ENCODE measurements at regions not wholly inside any gene's neighbourhood (a gene's known extent, or its start where the extent isn't known, plus 50 kb on each side); places are given as distances from the start of the nearest gene placed in this dataset.

DNA sequence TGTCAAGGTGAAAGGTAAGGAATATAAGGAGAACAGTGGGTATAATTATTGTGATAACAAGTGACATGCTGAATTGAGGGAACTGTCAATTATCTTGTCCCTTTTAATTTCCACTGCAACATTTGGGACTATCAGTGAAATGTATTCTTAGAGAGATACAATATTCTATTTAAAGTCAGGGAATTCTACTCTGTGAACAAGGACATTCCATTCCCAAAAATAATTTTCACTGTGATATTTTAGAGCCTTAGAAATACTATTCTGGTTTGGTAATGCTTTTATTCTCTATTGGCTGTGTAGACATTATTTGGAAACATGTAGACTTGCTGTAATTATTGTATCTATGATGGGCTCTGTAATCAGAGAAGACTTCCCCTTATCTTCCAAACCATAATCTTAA lies 248.0 kb upstream of the PCSK5 start:
- TF ChIP-seq CTCF (IDR thresholded peaks at IDR 0.05) (no peak), ZFX (IDR thresholded peaks at IDR 0.05; ENCODE audit: borderline replicate concordance) (no peak)

GRCh38 chr9:75644649-75645048 lies 245.8 kb upstream of the PCSK5 start:
- no peak for TF ChIP-seq CTCF (IDR thresholded peaks at IDR 0.05)
- no peak for TF ChIP-seq ZFX (IDR thresholded peaks at IDR 0.05; ENCODE audit: borderline replicate concordance)
- no peak overlapping the region for H3K27ac ChIP-seq

More for the DNA sequence above, 248.0 kb upstream of the PCSK5 start:
- H3K27ac ChIP-seq = no peak overlapping the region

DNA sequence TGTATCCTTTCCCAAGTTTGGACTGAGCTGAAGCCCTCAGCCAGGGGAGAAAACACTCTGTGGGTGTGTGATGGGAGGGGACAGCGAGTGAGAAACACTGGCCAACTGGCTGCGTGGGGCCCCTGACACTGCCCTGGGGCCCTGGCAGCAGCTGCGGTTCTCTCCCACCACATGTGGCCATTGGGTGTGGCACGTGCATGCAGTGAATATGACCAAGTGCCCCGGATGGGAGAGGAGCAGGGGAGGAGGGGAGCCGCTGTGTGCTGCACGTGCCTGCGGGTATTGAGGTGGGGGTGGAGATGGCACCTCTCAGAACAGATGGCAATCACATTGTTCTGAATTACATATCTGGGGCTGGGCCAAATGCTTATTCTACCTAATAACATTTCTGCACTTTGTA lies 242.4 kb upstream of the PCSK5 start:
- TF ChIP-seq CTCF (IDR thresholded peaks at IDR 0.05) (no peak), ZFX (IDR thresholded peaks at IDR 0.05; ENCODE audit: borderline replicate concordance) (no peak)

DNA sequence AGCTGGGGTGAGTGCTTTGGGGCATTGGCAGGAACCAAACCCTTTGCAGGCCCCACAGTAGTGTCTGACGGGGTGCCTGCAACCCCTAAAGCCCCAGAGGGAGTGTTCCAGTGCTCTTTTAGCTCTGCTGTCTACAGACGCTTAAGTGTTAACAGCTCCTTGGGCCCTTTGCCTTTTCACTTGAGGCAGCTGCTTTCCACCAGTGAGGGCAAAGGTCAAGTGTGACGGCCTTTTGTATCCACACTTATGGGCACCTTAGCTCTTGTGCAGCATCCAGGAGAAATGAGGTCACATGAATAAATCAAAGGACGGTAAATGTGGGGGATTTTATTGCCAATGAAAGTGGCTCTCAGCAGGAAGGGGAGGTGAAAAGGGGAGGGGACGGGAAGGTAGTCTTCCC lies 241.4 kb upstream of the PCSK5 start:
- TF ChIP-seq ZFX (IDR thresholded peaks at IDR 0.05; ENCODE audit: borderline replicate concordance) = no peak
- H3K27ac ChIP-seq = no peak overlapping the region

More for the DNA sequence above, 242.4 kb upstream of the PCSK5 start:
- H3K27ac ChIP-seq = no peak overlapping the region

DNA sequence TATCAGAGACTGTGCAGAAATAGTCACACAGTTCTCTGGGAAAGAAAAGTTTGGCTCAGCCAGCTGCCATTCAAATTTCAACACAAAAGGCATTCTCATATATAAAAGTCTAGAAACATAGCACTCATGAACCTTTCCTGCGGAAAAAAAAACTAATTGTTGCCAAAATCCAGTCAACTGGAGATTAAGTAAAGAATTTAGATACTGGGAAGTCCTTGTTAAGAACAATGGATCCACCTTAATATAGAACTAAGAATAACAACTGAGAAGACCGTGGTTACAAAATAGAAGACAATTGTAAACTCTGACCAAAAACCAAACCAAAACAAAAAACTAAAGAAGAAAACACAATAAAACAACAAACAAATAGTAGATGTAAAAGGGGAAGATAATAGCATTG lies 238.8 kb upstream of the PCSK5 start:
- TF ChIP-seq ZFX (IDR thresholded peaks at IDR 0.05; ENCODE audit: borderline replicate concordance) (no peak), CTCF (IDR thresholded peaks at IDR 0.05) (no peak)
- H3K27ac ChIP-seq = no peak overlapping the region

DNA sequence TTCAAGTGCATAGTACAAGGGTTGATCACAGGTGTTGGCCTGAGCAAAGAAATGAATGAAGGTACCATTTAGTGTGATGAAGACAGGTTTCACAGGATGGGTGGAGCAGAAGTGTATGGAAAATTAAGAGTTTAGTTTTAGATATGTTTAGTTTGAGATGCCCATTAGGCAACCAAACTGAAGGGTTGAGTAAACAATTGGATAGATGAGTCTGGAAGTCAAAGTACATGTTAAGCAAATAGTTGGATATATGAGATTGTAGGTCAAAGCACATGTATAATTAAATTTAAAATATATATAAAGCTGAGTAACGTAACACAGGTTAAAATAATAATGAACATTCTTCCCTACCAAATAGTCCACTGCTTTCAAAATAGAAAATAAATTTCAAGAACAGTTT lies 237.1 kb upstream of the PCSK5 start:
- TF ChIP-seq ZFX (IDR thresholded peaks at IDR 0.05; ENCODE audit: borderline replicate concordance) (no peak), CTCF (IDR thresholded peaks at IDR 0.05) (no peak)
- H3K27ac ChIP-seq = no peak overlapping the region

- TF ChIP-seq CTCF (IDR thresholded peaks at IDR 0.05) (no peak), ZFX (IDR thresholded peaks at IDR 0.05; ENCODE audit: borderline replicate concordance) (no peak)
- H3K27ac ChIP-seq = no peak overlapping the region
Observed at GRCh38 chr9:75653750-75654149, 236.7 kb upstream of the PCSK5 start.

DNA sequence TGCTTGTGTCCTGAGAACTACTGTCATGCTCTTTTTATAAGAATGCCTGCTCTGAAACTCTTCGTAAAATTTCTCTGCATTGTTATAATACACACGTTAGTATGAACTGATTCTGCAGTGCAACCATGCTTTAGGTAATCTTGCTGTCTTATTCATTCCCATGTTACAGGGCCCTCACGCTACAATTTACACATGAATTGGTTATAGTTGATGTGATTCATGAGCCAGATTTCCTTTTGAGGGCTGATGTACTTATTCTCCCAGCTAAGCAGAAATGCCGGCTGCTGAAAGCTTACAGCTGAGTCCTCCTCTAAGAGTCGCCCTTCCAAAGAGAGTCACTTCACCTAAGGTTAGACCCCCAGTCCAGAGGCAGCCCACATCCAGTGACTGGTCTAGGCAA lies 233.5 kb upstream of the PCSK5 start:
- TF ChIP-seq ZFX (IDR thresholded peaks at IDR 0.05; ENCODE audit: borderline replicate concordance) (no peak), CTCF (IDR thresholded peaks at IDR 0.05) (no peak)
- no peak overlapping the region for H3K27ac ChIP-seq
